SIG-M5 treated with dmso at 0.1 percent for 504 hours (cell line): ENCODE measurements at regions not wholly inside any gene's neighbourhood (a gene's known extent, or its start where the extent isn't known, plus 50 kb on each side); places are given as distances from the start of the nearest gene placed in this dataset.
"Not testable (repeated sequence)": the region's sequence is repeated elsewhere in the genome, so short reads cannot be mapped to it uniquely, and the experiment has no call there.

Source experiments
- DNase-seq: peaks from one replicate; lab custom pipeline; 2025; ENCODE audit not compliant: unreplicated experiment; lab: John Stamatoyannopoulos, UW

- no peak for DNase-seq
Observed at GRCh38 chr3:107193116-107193515, 184.1 kb upstream of the CCDC54 start.

- DNase-seq, result no peak
Observed at GRCh38 chr3:107198581-107199181, 178.6 kb upstream of the CCDC54 start.

- DNase-seq, result no peak
Observed at GRCh38 chr3:107201146-107201545, 176.1 kb upstream of the CCDC54 start.

GRCh38 chr3:107202885-107203284 is 174.4 kb upstream of the CCDC54 start:
- not testable (repeated sequence) for DNase-seq

GRCh38 chr3:107204121-107204520 is 173.1 kb upstream of the CCDC54 start:
- DNase-seq, result no peak

GRCh38 chr3:107205358-107205757 is 171.9 kb upstream of the CCDC54 start:
- no peak for DNase-seq

GRCh38 chr3:107206141-107206540 is 171.1 kb upstream of the CCDC54 start:
- DNase-seq, result peak; percentile 59

- DNase-seq, result no peak
Observed at GRCh38 chr3:107206945-107207344, 170.3 kb upstream of the CCDC54 start.

GRCh38 chr3:107208100-107208499 is 169.1 kb upstream of the CCDC54 start:
- peak; percentile 8 for DNase-seq

- no peak for DNase-seq
Observed at GRCh38 chr3:107208796-107209195, 168.4 kb upstream of the CCDC54 start.

- no peak for DNase-seq
Observed at GRCh38 chr3:107209302-107209990, 167.8 kb upstream of the CCDC54 start.

- DNase-seq, result no peak
Observed at GRCh38 chr3:107211608-107212007, 165.6 kb upstream of the CCDC54 start.

- DNase-seq, result no peak
Observed at GRCh38 chr3:107212618-107213017, 164.6 kb upstream of the CCDC54 start.

- no peak for DNase-seq
Observed at GRCh38 chr3:107213044-107213669, 164.1 kb upstream of the CCDC54 start.

GRCh38 chr3:107216229-107216628 is 161.0 kb upstream of the CCDC54 start:
- no peak for DNase-seq

- no peak for DNase-seq
Observed at GRCh38 chr3:107216711-107217110, 160.5 kb upstream of the CCDC54 start.

GRCh38 chr3:107217172-107217571 is 160.1 kb upstream of the CCDC54 start:
- DNase-seq, result no peak

- no peak for DNase-seq
Observed at GRCh38 chr3:107218864-107219269, 158.4 kb upstream of the CCDC54 start.

GRCh38 chr3:107220538-107220937 is 156.7 kb upstream of the CCDC54 start:
- no peak for DNase-seq

- DNase-seq, result no peak
Observed at GRCh38 chr3:107221856-107222255, 155.4 kb upstream of the CCDC54 start.

- DNase-seq, result no peak
Observed at GRCh38 chr3:107222907-107223306, 154.3 kb upstream of the CCDC54 start.

- no peak for DNase-seq
Observed at GRCh38 chr3:107224026-107224596, 153.1 kb upstream of the CCDC54 start.
